ENCODE measurements at regions not wholly inside any gene's neighbourhood (a gene's known extent, or its start where the extent isn't known, plus 50 kb on each side); places are given as distances from the start of the nearest gene placed in this dataset.
"Not testable (repeated sequence)": the region's sequence is repeated elsewhere in the genome, so short reads cannot be mapped to it uniquely, and the experiment has no call there.

DNA sequence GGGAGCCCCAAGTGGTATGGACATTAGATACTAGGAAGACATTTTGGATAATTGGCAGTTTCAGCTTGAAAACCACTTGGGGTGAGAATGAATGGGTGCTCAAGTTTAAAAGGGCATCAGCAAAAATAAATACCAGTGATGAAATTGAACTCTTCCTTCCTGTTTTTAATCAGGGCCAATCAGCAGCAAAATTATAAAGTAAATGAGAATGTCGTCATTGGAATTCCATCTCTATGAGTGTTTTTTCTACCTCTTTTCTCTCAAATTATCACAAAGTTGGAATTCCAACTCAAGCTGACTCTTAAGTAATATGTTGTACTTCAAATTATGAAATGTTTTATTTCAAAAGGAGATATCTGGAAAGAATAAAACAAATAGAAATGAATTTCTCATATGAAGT lies 730.6 kb downstream of the METTL15 start:
- DNase-seq: no peak

DNA sequence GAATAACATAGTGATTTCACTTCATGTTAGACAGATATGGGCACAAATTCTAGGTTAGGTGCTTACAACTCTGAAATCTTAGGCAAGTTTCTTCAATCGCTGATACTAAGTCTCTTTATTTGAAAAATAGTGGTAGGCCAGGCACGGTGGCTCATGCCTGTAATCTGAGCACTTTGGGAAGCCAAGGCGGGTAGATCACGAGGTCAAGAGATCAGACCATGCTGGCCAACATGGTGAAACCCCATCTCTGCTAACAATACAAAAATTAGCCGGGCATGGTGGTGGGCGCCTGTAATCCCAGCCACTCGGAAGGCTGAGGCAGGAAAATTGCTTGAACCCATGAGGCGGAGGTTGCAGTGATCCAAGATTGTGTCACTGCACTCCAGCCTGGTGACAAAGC lies 729.4 kb downstream of the METTL15 start:
- DNase-seq: no peak

DNA sequence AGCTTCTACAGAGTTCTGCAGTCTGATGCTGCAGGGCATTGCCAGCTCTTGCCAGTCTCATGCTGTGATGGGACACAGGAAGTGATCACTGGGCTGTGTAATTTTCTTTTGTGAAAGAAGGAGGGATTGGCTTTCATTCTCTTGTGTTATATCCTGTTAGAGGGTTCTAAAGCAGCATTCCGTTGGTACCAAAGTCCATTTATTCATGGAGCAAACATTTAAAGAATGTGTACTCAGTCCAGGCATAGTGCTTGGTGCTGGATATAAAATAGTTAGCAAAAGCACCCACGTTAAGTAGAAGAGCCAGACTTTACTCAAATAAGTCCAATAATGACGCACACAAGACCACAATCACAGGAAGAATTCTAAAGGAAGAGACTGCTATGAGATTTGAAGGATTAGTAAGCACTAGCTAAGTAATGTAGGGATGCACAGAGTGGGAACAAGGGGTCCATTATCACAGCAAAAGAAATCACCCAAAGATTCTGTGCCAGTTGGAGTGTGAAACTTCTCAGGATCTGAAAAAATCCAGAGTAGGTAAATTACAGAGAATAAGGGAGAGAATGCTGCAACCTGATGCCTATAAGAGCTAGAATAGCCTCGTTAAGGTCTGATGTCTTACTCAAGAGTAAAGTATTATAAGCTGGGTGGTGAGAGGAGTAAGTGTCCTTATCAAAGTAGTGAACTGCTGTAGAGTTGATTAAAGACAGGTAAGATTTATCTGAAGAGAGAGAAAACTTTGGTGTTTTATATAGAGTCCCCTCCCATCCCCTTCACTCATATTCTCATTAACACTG lies 728.3 kb downstream of the METTL15 start:
- DNase-seq: no peak

DNA sequence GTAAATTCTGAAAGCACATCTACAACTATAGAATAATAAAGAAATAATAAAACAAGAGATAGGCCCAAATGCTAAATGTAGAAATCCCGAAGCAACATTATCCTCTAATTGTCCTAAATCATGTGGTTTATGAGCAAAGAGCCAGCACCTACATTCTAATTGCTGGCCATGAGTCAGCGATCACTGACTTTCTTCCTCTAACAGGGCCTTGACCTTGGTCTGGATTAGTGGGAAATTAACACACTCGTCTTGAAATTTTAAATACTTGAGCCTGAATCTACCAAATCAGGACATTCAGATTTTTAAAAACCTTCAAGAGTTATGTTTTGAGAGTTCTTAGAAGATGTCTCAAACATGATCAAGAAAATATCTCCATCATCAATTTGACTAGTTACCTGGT lies 727.6 kb downstream of the METTL15 start:
- no peak for DNase-seq

DNA sequence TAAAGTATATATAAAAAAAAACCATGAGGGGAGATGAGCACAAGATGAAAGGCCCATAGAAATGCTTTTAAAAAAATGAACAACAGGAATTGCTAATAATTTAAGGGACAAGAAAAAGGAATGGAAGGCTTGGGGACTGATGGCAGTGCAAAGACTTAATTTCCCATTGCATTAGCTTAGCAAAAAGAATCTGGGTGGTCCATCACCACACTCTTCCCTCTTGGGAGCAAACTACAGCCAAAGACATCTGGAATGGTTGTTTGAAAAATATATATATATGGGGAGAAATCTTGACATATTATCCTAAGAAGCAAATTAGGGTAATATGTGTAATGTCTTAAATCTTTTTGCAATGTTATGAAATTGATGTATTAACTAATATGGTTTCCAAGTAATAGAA lies 727.1 kb downstream of the METTL15 start:
- no peak for DNase-seq

DNA sequence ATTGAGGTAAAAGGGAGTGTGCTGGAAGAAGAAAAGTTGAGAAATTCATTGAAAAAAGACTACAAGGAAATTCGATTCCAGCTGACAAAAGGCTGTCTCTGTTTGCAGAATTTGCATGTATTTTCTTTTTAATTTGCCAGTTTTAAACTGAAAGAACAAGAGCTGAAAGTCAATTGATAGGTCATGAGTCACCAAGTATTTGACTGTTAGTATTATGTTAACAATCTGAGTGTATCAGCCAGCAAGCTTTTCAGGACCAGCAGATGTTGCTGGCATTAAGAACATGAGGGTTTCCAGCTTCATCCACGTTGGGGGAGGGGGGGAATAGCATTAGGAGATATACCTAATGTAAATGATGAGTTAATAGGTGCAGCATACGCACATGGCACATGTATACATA lies 726.7 kb downstream of the METTL15 start:
- no peak for DNase-seq

DNA sequence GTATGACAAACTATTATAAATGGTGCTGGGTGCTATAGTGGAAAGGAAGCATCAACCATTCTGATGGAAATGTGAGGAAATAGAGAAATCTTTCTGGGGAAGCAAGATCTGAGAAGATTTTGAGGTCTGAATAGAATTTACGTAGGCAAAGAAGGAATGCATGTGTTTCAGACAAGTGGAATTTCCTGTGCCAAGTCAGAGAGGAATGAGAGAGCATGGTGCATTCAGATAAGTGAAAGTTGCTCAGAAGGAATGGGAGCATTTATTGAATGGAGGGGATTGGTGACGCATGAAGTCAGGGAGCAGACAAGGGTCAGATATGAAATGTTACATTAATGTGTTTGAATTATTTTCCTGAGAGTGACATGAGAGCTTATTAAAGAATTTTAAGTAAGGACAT lies 725.5 kb downstream of the METTL15 start:
- no peak for DNase-seq

DNA sequence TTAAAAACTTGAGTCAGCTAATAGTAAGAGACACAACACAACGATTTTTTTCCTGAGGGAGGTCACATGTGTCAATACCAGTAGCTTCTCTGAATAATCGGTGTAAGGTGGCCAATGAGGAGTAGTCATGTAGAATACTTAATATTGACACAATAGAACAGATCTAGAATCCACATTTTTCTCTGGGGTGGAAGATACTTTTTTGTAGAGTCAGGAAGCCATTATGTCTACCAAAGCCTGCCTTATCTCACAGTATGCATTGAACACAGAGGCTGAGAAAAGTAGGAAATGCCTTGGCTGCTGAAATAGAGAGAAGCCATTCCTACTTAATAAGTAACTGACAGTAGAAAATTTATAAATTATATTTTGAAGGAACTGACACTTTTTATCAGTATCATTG lies 725.0 kb downstream of the METTL15 start:
- no peak for DNase-seq

DNA sequence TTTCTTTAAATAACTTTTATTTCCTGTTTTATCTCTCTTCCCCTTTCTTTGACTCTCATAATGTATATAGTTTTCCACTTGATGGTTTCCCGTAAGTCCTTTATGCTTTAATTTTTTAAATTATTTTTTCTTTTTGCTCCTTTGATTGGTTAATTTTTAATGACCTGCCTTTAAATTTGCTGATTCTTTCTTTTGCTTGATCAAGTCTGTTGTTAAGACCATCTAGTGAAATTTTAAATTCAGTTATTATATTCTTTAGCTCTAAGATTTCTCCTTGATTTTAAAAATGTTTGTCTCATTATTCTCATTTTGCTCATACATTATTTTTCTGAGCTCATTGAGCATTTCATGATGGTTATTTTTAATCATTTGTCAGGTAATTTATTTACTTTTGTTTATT lies 718.6 kb downstream of the METTL15 start:
- DNase-seq: no peak

DNA sequence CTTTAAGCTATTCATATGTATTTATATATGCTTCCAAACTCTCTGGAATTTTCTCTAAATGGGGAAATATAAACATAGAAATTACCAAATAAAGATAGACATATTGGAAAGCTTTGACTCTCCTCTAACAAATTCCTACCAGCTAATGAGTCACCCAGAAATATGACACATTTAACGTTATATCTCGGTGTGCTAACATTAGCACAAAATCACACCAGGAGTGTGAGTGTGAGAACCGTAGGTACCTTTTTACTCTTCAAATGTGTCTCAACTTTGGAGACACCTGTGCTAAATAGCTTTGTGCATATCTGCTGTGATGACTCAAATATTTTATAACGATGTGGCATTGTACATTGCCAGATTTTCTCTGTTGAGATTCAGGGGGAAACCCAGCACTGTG lies 714.4 kb downstream of the METTL15 start:
- DNase-seq: no peak

DNA sequence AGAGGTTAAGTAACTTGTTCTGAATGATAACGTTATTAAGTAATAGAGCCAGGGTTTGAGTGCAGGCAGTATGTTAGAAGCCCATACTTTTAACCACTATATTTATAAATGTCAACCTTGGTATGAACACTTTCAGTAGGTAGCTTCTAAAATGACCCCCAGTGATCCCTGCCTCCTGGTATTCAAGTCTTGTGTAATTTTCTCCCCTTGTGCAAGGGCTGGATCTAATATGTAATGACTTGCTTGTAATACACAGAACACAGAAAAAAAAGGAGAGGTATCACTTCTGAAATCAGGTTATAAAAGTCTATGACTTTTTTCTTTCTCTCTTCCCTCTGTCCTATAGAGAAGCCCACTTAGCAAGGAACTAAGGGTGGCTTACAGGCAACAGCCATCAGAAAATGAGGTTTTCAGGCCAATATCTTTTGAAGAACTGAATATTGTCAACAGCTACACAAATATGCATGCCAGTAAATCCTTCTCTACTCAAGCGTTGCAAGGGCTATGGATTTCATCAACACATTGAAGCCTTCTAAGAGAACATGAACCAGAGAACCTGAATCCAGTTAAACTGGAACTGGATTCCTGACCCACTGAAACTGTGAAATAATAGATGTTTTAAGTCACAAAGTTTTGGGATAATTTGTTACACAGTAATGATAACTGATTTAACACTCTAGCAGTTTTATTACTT lies 712.3 kb downstream of the METTL15 start:
- no peak for DNase-seq

DNA sequence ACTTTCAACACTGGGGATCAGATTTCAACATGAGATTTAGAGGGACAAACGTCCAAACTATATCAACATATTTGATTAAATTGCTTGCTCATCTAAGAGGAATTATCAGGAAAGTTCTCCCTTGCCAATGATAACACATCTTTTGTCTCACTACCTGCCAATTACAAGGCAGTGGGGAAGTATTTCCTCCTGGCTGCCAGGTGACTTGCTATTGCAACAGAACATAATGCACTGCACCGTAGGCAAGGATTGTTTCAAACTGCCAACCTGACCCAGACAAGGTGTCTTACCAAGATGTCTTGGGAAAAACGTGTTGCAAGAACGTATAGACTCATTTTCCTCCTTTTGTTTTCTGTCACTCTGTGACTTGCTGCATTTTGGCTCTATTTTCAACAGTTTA lies 711.6 kb downstream of the METTL15 start:
- no peak for DNase-seq

DNA sequence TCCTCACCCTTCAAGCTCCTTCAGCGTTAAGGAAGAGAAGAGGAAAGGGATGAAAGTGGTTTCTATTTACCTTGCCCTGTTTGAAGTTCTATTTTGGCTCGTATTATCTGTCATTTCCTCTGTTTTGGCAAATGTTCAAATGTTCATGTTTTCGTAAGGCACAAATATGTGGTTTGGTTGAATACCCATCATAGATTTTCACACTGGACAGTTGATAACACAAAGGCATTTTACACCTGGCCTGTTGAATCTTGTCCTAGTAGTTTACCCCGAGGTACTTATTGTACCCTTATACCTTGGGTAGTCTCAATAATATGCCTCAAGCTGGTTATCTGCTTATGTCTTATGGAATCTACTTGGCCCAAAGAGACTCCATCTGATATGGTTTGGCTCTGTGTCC lies 706.9 kb downstream of the METTL15 start:
- no peak for DNase-seq

DNA sequence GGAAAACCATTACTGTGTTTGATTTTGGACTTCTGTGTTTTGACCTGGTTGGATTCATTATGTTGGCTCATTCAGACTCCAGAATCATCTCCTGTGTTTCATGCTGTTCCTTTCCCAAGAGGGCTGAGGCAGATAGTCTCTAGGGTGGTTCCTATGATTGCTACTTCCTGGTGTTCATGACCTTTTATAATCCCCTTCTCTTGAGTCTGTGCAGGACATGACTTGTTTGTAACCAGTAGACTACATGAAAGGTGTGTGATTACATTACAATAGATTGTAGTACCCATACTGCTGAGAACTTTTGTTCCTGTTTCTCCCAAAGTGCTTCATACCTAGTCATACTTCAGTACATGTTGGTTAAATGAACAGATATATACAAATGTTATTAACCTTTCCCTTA lies 700.6 kb downstream of the METTL15 start:
- DNase-seq: no peak

DNA sequence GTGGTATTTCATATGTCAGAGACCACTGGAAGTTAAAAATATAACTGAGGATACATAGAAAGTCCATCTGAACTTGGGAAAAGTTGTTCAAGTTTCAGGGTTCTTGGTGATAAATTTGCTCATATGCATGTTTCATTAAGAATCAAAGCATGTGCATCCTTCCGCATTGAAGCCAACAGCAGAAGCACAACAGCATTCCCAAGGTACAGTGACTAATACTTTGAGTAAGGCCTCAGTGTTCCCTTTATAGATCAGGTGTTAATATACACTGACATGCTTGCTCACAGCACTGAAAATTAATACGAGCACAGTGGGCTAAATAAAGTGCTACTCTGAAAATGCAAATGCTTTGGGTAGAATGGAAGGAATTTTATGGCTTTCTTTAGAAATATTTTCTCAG lies 691.1 kb downstream of the METTL15 start:
- no peak for DNase-seq

DNA sequence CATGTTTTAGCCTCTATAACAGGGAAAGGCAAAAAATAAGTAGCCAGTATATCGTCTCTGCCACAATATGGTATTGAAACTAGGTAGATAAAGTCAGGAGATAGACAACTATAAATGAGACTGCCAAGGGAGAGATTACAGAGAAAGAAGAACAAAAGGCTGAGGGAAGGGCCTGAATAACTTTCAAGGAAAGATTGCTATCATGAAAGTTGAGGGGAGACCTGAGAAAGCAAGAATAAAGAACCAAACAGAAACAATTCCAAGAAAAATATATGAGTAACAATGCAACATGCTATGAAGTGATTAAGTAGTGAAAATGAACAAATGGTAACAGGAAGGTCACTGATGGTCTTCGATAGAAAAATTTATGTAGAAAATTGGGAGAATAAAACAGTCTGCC lies 690.1 kb downstream of the METTL15 start:
- no peak for DNase-seq

DNA sequence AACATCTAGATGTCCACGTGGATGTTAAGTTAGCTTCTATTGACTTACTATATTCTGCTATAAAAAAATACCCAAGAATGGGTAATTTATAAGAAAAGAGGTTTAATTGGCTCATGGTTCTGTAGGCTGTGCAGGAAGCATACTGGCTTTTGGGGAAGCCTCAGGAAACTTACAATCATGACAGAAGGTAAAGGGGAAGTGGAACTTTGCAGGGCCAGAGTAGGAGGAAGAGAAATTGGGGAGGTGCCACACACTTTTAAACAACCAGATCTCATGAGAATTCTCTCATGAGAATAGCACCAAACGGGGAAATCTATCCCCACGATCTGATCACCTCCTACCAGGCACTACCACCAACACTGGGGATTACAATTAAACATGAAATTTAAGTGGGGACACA lies 689.3 kb downstream of the METTL15 start:
- no peak for DNase-seq

DNA sequence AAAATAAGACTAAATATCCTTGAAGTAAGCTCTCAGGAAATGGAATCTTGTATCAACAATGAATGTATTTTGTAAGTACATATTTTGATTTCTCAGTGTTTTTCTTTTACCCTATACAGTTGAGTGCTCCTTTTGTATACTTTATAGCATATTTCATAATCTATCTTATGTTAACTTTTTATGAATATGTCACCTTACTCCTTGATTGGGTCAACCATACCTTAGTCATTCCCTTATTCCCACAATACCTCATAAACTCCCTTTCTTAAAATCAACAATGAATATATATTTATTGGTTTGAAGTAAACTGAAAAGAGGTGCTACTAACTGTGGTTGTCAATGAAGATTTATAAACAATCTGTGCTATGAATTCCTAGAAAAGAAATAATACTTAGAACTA lies 686.2 kb downstream of the METTL15 start:
- no peak for DNase-seq

DNA sequence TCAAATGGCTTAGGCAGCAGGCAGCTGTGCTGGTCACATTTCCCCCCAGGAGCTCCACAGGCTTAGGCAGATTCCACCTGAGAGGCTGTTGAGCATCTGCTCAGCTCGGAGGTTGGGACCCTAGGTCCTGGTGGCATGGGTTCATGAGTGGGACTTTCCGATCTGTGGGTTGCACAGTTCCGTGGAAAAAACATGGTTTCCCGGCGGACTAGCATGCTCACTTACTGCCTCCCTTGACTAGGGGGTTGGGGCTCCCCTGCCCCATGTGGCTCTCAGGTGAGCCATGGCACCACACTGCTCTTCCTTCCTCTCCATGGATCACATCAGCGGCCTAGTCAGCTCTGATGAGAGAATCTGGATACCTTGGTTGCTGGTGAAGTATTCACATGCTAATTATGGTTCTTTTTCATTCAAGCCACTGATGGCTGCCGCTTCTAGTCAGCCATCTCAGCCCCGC lies 685.1 kb downstream of the METTL15 start:
- no peak for DNase-seq

DNA sequence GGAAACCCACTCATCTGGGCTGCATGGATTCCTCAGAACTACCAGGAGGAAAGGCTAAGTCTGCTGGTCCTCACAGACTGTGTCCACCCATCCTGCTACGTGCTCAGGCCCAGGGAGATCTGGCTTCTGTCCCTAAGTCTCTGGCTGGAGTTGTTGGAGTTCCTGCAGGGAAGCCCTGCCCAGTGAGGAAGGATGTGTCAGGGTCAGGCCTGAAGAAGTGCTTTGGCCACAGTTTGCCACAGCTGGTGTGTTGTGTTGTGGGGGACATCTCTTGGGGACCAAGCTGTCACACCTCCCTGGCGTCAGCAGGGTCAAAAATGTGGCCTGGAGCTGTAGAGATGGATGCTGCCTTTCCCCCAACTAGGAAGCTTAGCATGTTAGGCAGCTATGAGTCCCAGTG lies 684.7 kb downstream of the METTL15 start:
- no peak for DNase-seq

DNA sequence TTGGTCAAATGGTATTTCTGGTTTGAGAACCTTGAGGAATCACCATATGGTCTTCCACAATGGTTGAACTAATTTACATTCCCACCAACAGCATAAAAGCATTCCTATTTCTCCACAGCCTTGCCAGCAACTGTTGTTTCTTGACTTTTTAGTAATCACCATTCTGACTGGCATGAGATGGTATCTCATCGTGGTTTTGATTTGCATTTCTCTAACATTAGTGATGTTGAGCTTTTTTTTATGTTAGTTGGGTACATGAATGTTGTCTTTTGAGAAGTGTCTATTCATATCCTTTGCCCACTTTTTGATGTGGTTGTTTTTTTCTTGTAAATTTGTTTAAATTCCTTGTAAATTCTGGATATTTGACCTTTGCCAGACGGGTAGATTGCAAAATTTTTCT lies 679.7 kb downstream of the METTL15 start:
- DNase-seq: not testable (repeated sequence)

DNA sequence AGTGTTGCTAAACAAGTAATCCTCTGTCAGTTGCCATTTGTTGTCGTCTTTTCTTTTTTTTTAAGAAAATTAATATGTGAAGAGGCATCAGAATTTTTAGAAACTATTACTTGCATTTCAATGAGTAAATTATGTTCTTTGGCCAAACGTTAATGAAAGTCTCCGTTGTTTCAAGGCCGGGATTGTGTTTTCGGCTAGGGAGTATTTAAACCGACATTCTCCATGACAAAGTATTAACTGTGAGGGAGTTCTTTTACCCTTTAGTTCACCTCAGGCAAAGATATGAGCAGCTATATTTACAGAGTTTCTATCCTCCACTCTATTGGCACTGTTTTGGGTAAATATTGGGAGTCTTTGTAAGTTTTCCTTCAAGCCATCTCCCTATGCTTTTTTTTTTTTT lies 668.9 kb downstream of the METTL15 start:
- no peak for DNase-seq

DNA sequence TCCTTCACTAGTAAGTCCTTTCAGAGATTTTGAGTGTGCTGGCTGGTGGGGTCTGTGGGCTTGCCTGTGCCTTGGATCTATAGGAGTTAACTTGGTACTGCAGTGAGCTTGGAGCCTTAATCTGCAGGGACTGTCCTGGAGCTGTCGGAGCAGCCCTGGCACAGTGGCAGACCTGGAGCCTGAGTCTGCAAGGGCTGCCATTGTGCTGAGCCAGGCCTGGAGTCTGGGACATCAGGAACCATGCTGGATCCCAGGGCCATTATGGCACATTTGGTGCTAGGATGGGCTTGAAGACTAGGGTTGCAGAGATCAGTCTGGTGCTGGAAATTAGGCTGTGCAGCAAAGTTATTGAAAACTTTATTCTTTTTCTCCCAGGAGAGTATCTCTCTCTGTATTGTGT lies 665.4 kb downstream of the METTL15 start:
- no peak for DNase-seq

DNA sequence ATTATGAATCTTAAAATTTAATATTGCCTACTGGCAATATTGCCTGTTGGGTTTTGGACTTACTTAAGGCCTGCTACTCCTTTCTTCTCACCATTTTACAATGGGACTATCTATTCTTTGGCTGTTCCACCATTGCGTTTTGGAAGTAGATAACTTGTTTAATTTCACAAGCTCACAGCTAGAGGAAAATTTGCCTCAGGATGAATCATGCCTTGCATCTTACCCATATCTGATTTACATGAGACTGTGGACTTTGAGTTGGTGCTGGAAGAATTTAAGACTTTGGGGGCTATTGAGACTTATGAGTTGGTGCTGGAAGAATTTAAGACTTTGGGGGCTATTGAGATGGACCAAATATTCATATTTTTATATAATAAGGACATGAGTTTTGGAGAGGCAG lies 662.6 kb downstream of the METTL15 start:
- DNase-seq: no peak

DNA sequence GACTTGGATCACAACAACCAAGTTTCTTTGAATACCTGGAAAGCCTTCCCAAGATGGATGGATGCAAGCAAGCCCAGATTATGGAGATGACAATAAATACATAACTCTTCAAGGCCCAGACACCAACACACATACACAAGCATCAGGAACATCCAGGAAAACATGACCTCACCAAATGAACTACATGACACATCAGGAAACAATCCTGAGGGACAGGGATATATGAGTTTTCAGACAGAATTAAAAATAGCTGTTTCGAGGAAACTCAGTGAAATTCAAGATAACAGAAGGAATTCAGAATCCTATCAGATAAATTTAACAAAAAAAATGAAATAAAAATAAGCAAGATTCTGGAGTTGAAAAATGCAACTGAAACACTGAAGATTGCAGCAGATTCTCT lies 659.4 kb downstream of the METTL15 start:
- DNase-seq: no peak
